Mesenchymal stem cell (in vitro differentiated cells and primary cell): ENCODE measurements at regions not wholly inside any gene's neighbourhood (a gene's known extent, or its start where the extent isn't known, plus 50 kb on each side); places are given as distances from the start of the nearest gene placed in this dataset.

Experiments used
- DNase-seq: peaks from one replicate; pipeline ENCODE4 v3.0.0-alpha.2; 2013
- H2AFZ ChIP-seq: one replicate; pipeline ENCODE4 v1.6.1; 2013; ENCODE audit warnings: low read depth, mild to moderate bottlenecking, control low read depth, inconsistent platforms, low read length, moderate library complexity
- H2AK5ac ChIP-seq: 2 replicates; pipeline ENCODE4 v1.6.1; 2013; ENCODE audit warnings: low read length, moderate library complexity, mild to moderate bottlenecking, inconsistent platforms; ENCODE audit not compliant: severe bottlenecking
- H2BK120ac ChIP-seq: one replicate; pipeline ENCODE4 v1.6.1; 2013; ENCODE audit warnings: low read depth, mild to moderate bottlenecking, inconsistent platforms, low read length, moderate library complexity
- H2BK12ac ChIP-seq, 2 experiments: one replicate each; pipeline ENCODE4 v1.6.1; 2013; ENCODE audit warnings: inconsistent platforms in 2 of 2, low read length in 2 of 2, mild to moderate bottlenecking in 2 of 2, moderate library complexity in 2 of 2, control low read depth in 1 of 2
- H2BK15ac ChIP-seq: one replicate; pipeline ENCODE4 v1.6.1; 2013; ENCODE audit warnings: mild to moderate bottlenecking, low read depth, inconsistent platforms; ENCODE audit not compliant: poor library complexity, severe bottlenecking
- H2BK5ac ChIP-seq: 2 replicates; pipeline ENCODE4 v1.6.1; 2013; ENCODE audit warnings: low read depth, mild to moderate bottlenecking, low read length, control low read depth, inconsistent platforms; ENCODE audit not compliant: poor library complexity, severe bottlenecking
- H3K14ac ChIP-seq, 2 experiments: one replicate each; pipeline ENCODE4 v1.6.1; 2013; ENCODE audit warnings: inconsistent platforms in 2 of 2, low read length in 2 of 2, control low read depth in 1 of 2, mild to moderate bottlenecking in 1 of 2, moderate library complexity in 1 of 2
- H3K18ac ChIP-seq, 2 experiments: one replicate each; pipeline ENCODE4 v1.6.1; 2013; ENCODE audit warnings: inconsistent platforms in 2 of 2, low read length in 2 of 2, control low read depth in 1 of 2, low read depth in 1 of 2, mild to moderate bottlenecking in 1 of 2
- H3K23ac ChIP-seq, 2 experiments: one replicate each; pipeline ENCODE4 v1.6.1; 2013; ENCODE audit warnings: inconsistent platforms in 2 of 2, low read length in 2 of 2, mild to moderate bottlenecking in 2 of 2, moderate library complexity in 2 of 2, control low read depth in 1 of 2
- H3K27ac ChIP-seq: 2 replicates; pipeline ENCODE4 v1.5.1; 2013; ENCODE audit warnings: mild to moderate bottlenecking, moderate library complexity, low read length, control low read depth, inconsistent platforms; ENCODE audit not compliant: poor library complexity, severe bottlenecking
- H3K27me3 ChIP-seq, 2 experiments: 2 replicates each; pipeline versions ENCODE4 v1.6.1 to v1.7.0; 2013; ENCODE audit warnings: low read length in 2 of 2, mild to moderate bottlenecking in 2 of 2, moderate library complexity in 2 of 2, control low read depth in 1 of 2, inconsistent platforms in 1 of 2; ENCODE audit not compliant: control insufficient read depth in 1 of 2, insufficient read depth in 1 of 2
- H3K36me3 ChIP-seq, 2 experiments: 2 replicates each; pipeline versions ENCODE4 v1.6.1 to v1.7.0; 2013; ENCODE audit warnings: low read length in 2 of 2, control low read depth in 1 of 2, inconsistent platforms in 1 of 2, low read depth in 1 of 2, mild to moderate bottlenecking in 1 of 2; ENCODE audit not compliant: insufficient read depth in 2 of 2, control insufficient read depth in 1 of 2
- H3K4ac ChIP-seq, 2 experiments: one replicate each; pipeline ENCODE4 v1.6.1; 2013; ENCODE audit warnings: inconsistent platforms in 2 of 2, low read length in 2 of 2, mild to moderate bottlenecking in 2 of 2, moderate library complexity in 2 of 2, control low read depth in 1 of 2, low read depth in 1 of 2
- H3K4me1 ChIP-seq: 2 replicates; pipeline ENCODE4 v1.6.1; 2013; ENCODE audit warnings: low read depth, low read length, control low read depth; ENCODE audit not compliant: control insufficient read depth, insufficient read depth
- H3K4me2 ChIP-seq: 2 replicates; pipeline ENCODE4 v1.6.1; 2013; ENCODE audit warnings: low read length, mild to moderate bottlenecking, inconsistent platforms; ENCODE audit not compliant: poor library complexity, severe bottlenecking
- H3K4me3 ChIP-seq, 2 experiments: 2 replicates each; pipeline versions ENCODE4 v1.5.1 to v1.7.0; 2013; ENCODE audit warnings: low read length in 2 of 2, mild to moderate bottlenecking in 2 of 2, control low read depth in 1 of 2, low read depth in 1 of 2; ENCODE audit not compliant: insufficient read depth in 1 of 2
- H3K79me1 ChIP-seq: replicated peaks from 2 replicates; pipeline ENCODE4 v1.6.1; 2013; ENCODE audit warnings: mild to moderate bottlenecking, control low read depth, low read length, inconsistent platforms; ENCODE audit not compliant: poor library complexity, severe bottlenecking
- H3K9ac ChIP-seq: 2 replicates; pipeline ENCODE4 v1.7.0; 2013; ENCODE audit warnings: mild to moderate bottlenecking, low read length, moderate library complexity
- H3K9me3 ChIP-seq: 2 replicates; pipeline ENCODE4 v1.7.0; 2013; ENCODE audit warnings: mild to moderate bottlenecking, low read length; ENCODE audit not compliant: control insufficient read depth
- H4K8ac ChIP-seq: one replicate; pipeline ENCODE4 v1.6.1; 2013; ENCODE audit warnings: inconsistent platforms, mild to moderate bottlenecking, low read length, moderate library complexity
- H4K91ac ChIP-seq: one replicate; pipeline ENCODE4 v1.6.1; 2013; ENCODE audit warnings: mild to moderate bottlenecking, low read length, inconsistent platforms
- whole genome bisulfite sequencing: methylation state at CpG from one replicate; pipeline ENCODE4 v1.1.7; 2013; ENCODE audit warnings: mixed read lengths; 5-methylcytosine and 5-hydroxymethylcytosine counted together

DNA sequence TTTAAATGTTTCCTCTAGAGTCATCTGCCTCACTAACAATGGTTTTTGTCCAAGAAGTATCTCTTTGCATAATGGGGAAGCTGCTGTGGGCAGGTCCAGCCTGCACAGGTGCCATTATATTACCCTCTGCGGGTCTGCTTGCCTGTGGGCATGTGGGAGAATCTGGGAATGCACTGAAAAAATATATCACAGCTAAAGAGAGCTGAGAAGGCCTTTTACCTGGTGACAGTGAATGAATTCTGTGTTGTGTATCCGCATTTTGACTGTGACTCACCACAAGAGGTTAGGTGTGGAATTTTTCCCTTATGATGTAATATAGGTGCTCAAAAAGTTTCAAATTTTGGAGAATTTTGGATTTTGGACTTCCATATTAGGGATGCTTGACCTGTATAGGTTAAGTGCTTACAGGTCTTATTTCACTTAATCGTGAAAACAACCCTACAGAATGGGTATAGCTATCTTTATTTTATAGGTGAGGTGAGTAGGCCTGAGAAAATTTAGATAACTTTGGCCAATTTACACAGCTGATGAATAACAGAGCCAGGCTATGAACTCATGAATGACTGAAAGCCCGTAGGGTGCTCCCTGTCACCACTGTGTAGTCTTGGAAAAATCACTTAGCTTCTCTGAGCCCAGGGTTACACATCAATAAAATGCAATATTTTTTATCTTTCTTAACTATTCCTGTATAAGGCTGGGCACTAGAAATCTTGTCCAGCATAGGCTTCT lies 198.0 kb upstream of the EPHA5 start:
- WGBS = 86% methylated on average over 3 of the region's 4 CpGs
- Histone ChIP-seq H3K9ac (no peak overlapping the region), H2BK12ac (no peak overlapping the region)

DNA sequence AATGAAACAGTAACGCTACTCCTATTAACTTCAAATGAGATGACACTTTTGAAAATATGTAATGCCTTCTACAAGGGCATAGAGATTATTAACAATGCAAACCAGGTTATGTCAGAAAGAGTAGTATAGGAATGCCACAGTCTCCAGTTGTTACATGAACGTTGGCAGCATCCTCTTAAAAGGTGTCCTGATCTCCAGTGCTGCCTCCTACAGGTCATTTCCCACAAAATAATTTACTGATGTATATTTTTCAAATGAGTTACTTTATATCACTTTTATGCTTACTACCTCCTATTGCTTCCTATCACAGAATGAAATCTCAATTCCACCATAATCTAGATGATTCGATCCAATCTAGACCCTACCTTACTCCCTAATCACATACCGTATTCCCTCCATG lies 195.2 kb upstream of the EPHA5 start:
- no peak overlapping the region for H2AFZ ChIP-seq
- no peaks in the 10 kb centered on the region for H3K36me3 ChIP-seq
- no peak overlapping the region for H2AK5ac ChIP-seq
- H3K4ac ChIP-seq = no peak overlapping the region
- H3K9ac ChIP-seq = no peak overlapping the region
- H2BK12ac ChIP-seq = no peak overlapping the region
- H4K91ac ChIP-seq = no peak overlapping the region
- no peak overlapping the region for H3K4me2 ChIP-seq
- no peak overlapping the region for H3K18ac ChIP-seq
- WGBS = 82% methylated on average over 2 of the region's 4 CpGs
- H2BK5ac ChIP-seq = no peak overlapping the region
- H3K4me3 ChIP-seq = no peak overlapping the region
- no peak overlapping the region for H2BK120ac ChIP-seq
- H2BK15ac ChIP-seq = no peak overlapping the region
- H3K4me1 ChIP-seq = no peaks in the 10 kb centered on the region
- no peak overlapping the region for H3K27ac ChIP-seq
- H3K27me3 ChIP-seq = no peaks in the 10 kb centered on the region
- no peak overlapping the region for H4K8ac ChIP-seq
- H3K14ac ChIP-seq = no peak overlapping the region
- DNase-seq = peak; percentile 1
- no peaks in the 10 kb centered on the region for H3K9me3 ChIP-seq
- no peak overlapping the region for H3K23ac ChIP-seq
- no peaks in the 10 kb centered on the region for H3K79me1 ChIP-seq

More for the DNA sequence above, 198.0 kb upstream of the EPHA5 start:
- Histone ChIP-seq H2BK120ac (no peak overlapping the region), H2BK5ac (no peak overlapping the region), H4K8ac (no peak overlapping the region), H3K27ac (no peak overlapping the region), H3K23ac (no peak overlapping the region), H3K4me1 (no peaks in the 10 kb centered on the region), H3K4ac (no peak overlapping the region), H3K9me3 (no peaks in the 10 kb centered on the region), H3K36me3 (no peaks in the 10 kb centered on the region), H3K79me1 (no peaks in the 10 kb centered on the region), H4K91ac (no peak overlapping the region), H3K4me2 (no peak overlapping the region), H2AK5ac (no peak overlapping the region), H2AFZ (no peak overlapping the region), H3K4me3 (no peak overlapping the region), H3K14ac (no peak overlapping the region), H3K18ac (no peak overlapping the region), H3K27me3 (no peaks in the 10 kb centered on the region), H2BK15ac (no peak overlapping the region)
- no peak for DNase-seq

DNA sequence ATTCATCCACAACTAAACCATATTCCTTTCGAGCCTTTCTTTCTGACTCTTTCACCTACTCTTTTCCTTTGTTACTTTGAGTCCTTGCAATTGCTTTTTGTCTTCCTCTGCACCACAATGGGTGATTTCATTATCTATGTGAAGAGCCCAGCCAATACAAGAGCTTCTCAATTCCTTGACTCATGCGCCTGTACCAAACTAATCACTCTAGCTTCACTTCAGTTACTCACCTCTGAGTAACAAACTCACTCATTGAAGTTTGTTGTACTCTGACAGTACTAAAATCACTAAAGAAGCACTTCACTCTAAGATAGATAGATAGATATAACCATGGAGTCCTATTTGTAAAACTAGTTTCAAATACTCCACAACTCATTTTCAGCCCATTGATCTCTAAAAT lies 191.7 kb upstream of the EPHA5 start:
- no peak overlapping the region for H2BK120ac ChIP-seq
- no peaks in the 10 kb centered on the region for H3K4me1 ChIP-seq
- H2AK5ac ChIP-seq = no peak overlapping the region
- no peak overlapping the region for H4K91ac ChIP-seq
- no peak overlapping the region for H2BK5ac ChIP-seq
- H4K8ac ChIP-seq = no peak overlapping the region
- no peak overlapping the region for H2BK12ac ChIP-seq
- no peak for DNase-seq
- no peaks in the 10 kb centered on the region for H3K36me3 ChIP-seq
- no peak overlapping the region for H3K4me3 ChIP-seq
- no peaks in the 10 kb centered on the region for H3K27me3 ChIP-seq
- no peak overlapping the region for H3K14ac ChIP-seq
- H3K4me2 ChIP-seq = no peak overlapping the region
- no peak overlapping the region for H3K9ac ChIP-seq
- 94% methylated on average over 2 of the region's 2 CpGs for WGBS
- H3K23ac ChIP-seq = no peak overlapping the region
- H3K9me3 ChIP-seq = no peaks in the 10 kb centered on the region
- H3K4ac ChIP-seq = no peak overlapping the region
- no peak overlapping the region for H2AFZ ChIP-seq
- H3K79me1 ChIP-seq = no peaks in the 10 kb centered on the region
- H3K27ac ChIP-seq = no peak overlapping the region
- no peak overlapping the region for H3K18ac ChIP-seq
- H2BK15ac ChIP-seq = no peak overlapping the region

DNA sequence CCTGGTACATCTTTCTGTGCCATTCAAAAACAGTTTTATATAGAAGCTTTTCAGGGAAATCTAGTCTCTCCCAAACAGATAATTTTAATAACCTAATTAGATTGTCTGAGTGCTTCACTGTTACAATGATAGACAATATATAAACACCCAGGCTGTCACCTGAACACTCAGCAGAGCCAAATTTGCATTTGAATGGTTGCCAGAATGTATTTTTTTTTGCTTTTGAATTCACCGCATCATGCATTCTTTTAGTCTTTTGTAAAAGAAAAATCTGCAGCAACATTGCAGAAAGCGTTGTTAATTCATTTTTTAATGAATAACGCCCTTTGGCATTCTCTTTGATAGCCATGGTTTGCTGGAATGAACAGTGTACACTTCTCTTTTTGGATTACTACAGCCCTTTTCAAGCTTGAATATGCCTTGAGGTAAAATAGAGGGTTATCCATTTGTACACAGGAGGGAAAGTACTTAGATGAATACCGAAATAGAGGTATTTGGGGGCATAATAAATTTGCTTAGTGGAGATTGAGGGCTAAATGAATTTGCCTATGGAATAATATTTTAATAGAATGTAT lies 175.0 kb upstream of the EPHA5 start:
- Histone ChIP-seq H3K23ac (no peak overlapping the region), H3K4ac (no peak overlapping the region), H2BK120ac (no peak overlapping the region), H3K36me3 (no peaks in the 10 kb centered on the region), H2BK5ac (no peak overlapping the region), H2BK12ac (no peak overlapping the region), H3K27ac (no peak overlapping the region), H3K4me2 (no peak overlapping the region), H3K4me1 (no peaks in the 10 kb centered on the region), H3K9me3 (no peaks in the 10 kb centered on the region), H2BK15ac (no peak overlapping the region), H2AK5ac (no peak overlapping the region), H3K18ac (no peak overlapping the region), H3K79me1 (no peaks in the 10 kb centered on the region), H3K27me3 (no peaks in the 10 kb centered on the region), H3K9ac (no peak overlapping the region), H3K14ac (no peak overlapping the region), H3K4me3 (no peak overlapping the region), H2AFZ (no peak overlapping the region), H4K8ac (no peak overlapping the region), H4K91ac (no peak overlapping the region)
- DNase-seq = no peak
- 96% methylated on average over 4 of the region's 4 CpGs for WGBS
